ENCODE measurements at regions not wholly inside any gene's neighbourhood (a gene's known extent, or its start where the extent isn't known, plus 50 kb on each side); places are given as distances from the start of the nearest gene placed in this dataset.
"Not testable (repeated sequence)": the region's sequence is repeated elsewhere in the genome, so short reads cannot be mapped to it uniquely, and the experiment has no call there.

DNA sequence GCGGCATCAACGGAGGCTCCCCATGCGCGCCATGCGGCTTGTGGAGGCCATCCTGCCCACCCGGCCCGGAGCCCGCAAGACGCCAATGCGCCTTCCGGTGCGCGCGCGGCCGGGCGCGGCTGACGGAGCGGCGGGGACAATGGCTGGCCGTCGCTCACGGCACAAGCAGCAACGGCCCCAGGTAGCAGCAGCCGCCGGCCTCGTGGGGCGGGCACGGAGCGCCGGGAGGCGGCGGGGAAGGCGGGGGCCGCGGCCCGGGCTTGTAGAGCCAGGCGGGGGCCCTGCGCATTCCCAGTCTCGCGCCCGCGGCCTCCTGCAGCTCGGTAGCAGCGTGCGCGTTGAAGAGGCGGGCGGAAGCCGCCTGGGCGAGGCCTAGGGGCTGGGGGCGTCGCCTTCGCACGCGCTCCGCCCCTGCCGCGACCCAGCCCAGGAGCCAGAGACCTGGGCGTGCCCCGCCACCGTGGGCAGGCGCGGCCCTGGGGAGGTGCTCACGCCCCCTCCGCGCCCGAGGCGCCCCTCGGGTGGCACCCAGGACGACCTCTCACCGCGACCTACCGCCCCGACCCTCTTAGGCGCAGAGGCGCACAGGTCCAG is 207.1 kb upstream of the PRKX start:
- H3K4me1 ChIP-seq (ENCODE audit: control insufficient read depth, insufficient read depth, low read length); H3K4me3 ChIP-seq; H3K79me2 ChIP-seq (ENCODE audit: control insufficient read depth, insufficient read depth, low read length); BruUV-seq (replicated peaks); H3K9me3 ChIP-seq (replicated peaks; ENCODE audit: control insufficient read depth, insufficient read depth, low read length); H4K20me1 ChIP-seq (ENCODE audit: control insufficient read depth, insufficient read depth); DNase-seq (ENCODE audit: low read depth, low spot score); intact Hi-C loops (cut with micrococcal nuclease; ENCODE audit: unreplicated experiment); POLR2A ChIA-PET; SMC1A ChIA-PET (ENCODE audit: uncharacterized antibody, unreplicated experiment); H3K36me3 ChIP-seq (ENCODE audit: control insufficient read depth in 2 of 2, insufficient read depth in 2 of 2, low read length in 1 of 2); RAD21 ChIA-PET (ENCODE audit: unreplicated experiment); H2AFZ ChIP-seq (ENCODE audit: control insufficient read depth, low read depth, low read length); FAIRE-seq; H3K9ac ChIP-seq (ENCODE audit: control insufficient read depth, insufficient read depth, low read length); CTCF ChIA-PET; H3K27ac ChIP-seq (ENCODE audit: control insufficient read depth, insufficient read depth); H3K27me3 ChIP-seq (replicated peaks in 1 of 2; ENCODE audit: control insufficient read depth in 2 of 2, insufficient read depth in 2 of 2, low read length in 1 of 2); in situ Hi-C loops (cut with MboI); H3K4me2 ChIP-seq (ENCODE audit: control insufficient read depth, insufficient read depth): not testable (repeated sequence)
- WGBS (ENCODE audit: insufficient coverage, insufficient replicate concordance, low lambda C conversion rate, missing lambda C conversion rate) = no CpG with 5 or more reads among the region's 78 CpGs
- ATAC-seq = peak; percentile 97

DNA sequence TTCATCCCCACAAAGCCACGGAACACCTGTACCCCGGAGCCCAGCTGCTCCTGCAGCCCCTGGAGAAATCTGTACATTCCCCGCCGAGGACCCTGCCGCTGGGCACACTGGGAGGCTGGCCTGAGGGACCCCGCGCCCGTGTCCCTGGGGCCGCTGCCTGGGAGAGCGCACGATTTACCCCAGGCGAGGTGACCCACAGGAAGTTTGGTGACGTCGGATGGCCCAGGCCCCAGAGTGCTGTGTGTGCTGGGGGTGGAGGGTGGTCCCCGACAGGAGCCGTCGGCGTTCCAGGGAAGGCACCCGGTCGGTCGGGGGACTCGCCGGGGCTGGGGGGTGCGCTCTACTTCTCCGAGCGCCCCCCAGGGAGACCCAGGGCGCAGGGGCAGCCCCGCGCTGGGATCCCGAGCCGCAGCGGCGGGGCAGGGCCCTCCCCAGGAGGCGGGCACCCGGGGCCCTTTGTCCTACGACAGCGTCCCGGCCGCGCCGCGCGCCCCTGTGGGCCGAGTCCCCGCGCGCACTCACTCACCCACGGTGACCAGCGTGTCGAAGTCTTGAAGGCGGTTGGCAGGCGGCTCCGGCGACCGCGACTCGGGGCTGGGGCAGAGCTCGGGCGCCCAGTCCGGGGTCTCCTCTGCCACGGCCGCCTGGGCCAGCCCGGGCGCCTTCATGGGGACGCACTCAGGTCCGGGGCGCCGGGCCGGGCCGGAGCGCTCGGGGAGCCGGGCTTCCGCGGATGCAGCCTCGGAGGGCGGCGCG is 206.4 kb upstream of the PRKX start:
- WGBS (ENCODE audit: insufficient coverage, insufficient replicate concordance, low lambda C conversion rate, missing lambda C conversion rate) = no CpG with 5 or more reads among the region's 79 CpGs
- CTCF ChIA-PET = not testable (repeated sequence)

DNA sequence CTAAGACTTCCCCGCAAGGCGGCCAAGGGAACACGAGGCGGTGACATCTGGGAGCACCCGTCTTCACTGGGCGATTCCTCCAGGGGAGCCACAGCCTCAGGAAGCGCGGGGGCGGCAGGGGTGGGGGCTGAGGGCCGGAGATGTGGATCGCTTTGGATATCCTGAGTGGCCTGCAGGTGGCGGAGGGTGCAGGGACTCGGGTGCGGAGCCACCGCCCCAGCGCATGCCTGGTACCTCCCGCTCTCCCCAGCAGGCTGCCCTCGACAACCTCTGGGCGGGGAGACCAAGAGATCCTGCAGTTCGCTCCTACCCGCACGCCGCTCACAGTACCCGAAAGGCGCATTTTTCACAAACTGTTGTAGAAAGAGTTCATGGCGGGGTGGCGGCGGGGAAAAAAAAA is 201.4 kb upstream of the PRKX start:
- not testable (repeated sequence) for H3K27ac ChIP-seq (ENCODE audit: control insufficient read depth, insufficient read depth)

More for the DNA sequence above, 206.4 kb upstream of the PRKX start:
- H4K20me1 ChIP-seq (ENCODE audit: control insufficient read depth, insufficient read depth); H3K9ac ChIP-seq (ENCODE audit: control insufficient read depth, insufficient read depth, low read length); BruUV-seq (replicated peaks); POLR2A ChIA-PET; intact Hi-C loops (cut with micrococcal nuclease; ENCODE audit: unreplicated experiment); H2AFZ ChIP-seq (ENCODE audit: control insufficient read depth, low read depth, low read length); FAIRE-seq; H3K27ac ChIP-seq (ENCODE audit: control insufficient read depth, insufficient read depth); SMC1A ChIA-PET (ENCODE audit: uncharacterized antibody, unreplicated experiment); H3K4me1 ChIP-seq (ENCODE audit: control insufficient read depth, insufficient read depth, low read length); in situ Hi-C loops (cut with MboI); H3K9me3 ChIP-seq (replicated peaks; ENCODE audit: control insufficient read depth, insufficient read depth, low read length); H3K4me3 ChIP-seq; H3K27me3 ChIP-seq (replicated peaks in 1 of 2; ENCODE audit: control insufficient read depth in 2 of 2, insufficient read depth in 2 of 2, low read length in 1 of 2); RAD21 ChIA-PET (ENCODE audit: unreplicated experiment); DNase-seq (ENCODE audit: low read depth, low spot score); H3K4me2 ChIP-seq (ENCODE audit: control insufficient read depth, insufficient read depth); H3K79me2 ChIP-seq (ENCODE audit: control insufficient read depth, insufficient read depth, low read length); H3K36me3 ChIP-seq (ENCODE audit: control insufficient read depth in 2 of 2, insufficient read depth in 2 of 2, low read length in 1 of 2): not testable (repeated sequence)
- ATAC-seq = peak; percentile 64

GRCh38 chrX:3914059-3914458 is 200.6 kb upstream of the PRKX start:
- CTCF ChIA-PET; H3K79me2 ChIP-seq (ENCODE audit: control insufficient read depth, insufficient read depth, low read length); FAIRE-seq; H3K9me3 ChIP-seq (replicated peaks; ENCODE audit: control insufficient read depth, insufficient read depth, low read length); H3K36me3 ChIP-seq (ENCODE audit: control insufficient read depth in 2 of 2, insufficient read depth in 2 of 2, low read length in 1 of 2); H3K4me2 ChIP-seq (ENCODE audit: control insufficient read depth, insufficient read depth); RAD21 ChIA-PET (ENCODE audit: unreplicated experiment); H3K4me1 ChIP-seq (ENCODE audit: control insufficient read depth, insufficient read depth, low read length); H3K27ac ChIP-seq (ENCODE audit: control insufficient read depth, insufficient read depth); intact Hi-C loops (cut with micrococcal nuclease; ENCODE audit: unreplicated experiment); H3K9ac ChIP-seq (ENCODE audit: control insufficient read depth, insufficient read depth, low read length); H3K27me3 ChIP-seq (replicated peaks in 1 of 2; ENCODE audit: control insufficient read depth in 2 of 2, insufficient read depth in 2 of 2, low read length in 1 of 2); POLR2A ChIA-PET; H2AFZ ChIP-seq (ENCODE audit: control insufficient read depth, low read depth, low read length); ATAC-seq; H4K20me1 ChIP-seq (ENCODE audit: control insufficient read depth, insufficient read depth); SMC1A ChIA-PET (ENCODE audit: uncharacterized antibody, unreplicated experiment); in situ Hi-C loops (cut with MboI); DNase-seq (ENCODE audit: low read depth, low spot score); H3K4me3 ChIP-seq; BruUV-seq (replicated peaks): not testable (repeated sequence)
- no CpG with 5 or more reads among the region's 13 CpGs for WGBS (ENCODE audit: insufficient coverage, insufficient replicate concordance, low lambda C conversion rate, missing lambda C conversion rate)

More for the DNA sequence above, 201.4 kb upstream of the PRKX start:
- intact Hi-C loops (cut with micrococcal nuclease; ENCODE audit: unreplicated experiment); H3K36me3 ChIP-seq (ENCODE audit: control insufficient read depth in 2 of 2, insufficient read depth in 2 of 2, low read length in 1 of 2); SMC1A ChIA-PET (ENCODE audit: uncharacterized antibody, unreplicated experiment); H2AFZ ChIP-seq (ENCODE audit: control insufficient read depth, low read depth, low read length); H3K9ac ChIP-seq (ENCODE audit: control insufficient read depth, insufficient read depth, low read length); H3K4me2 ChIP-seq (ENCODE audit: control insufficient read depth, insufficient read depth); H4K20me1 ChIP-seq (ENCODE audit: control insufficient read depth, insufficient read depth); H3K4me1 ChIP-seq (ENCODE audit: control insufficient read depth, insufficient read depth, low read length); POLR2A ChIA-PET; CTCF ChIA-PET; H3K27me3 ChIP-seq (replicated peaks in 1 of 2; ENCODE audit: control insufficient read depth in 2 of 2, insufficient read depth in 2 of 2, low read length in 1 of 2); ATAC-seq; FAIRE-seq; H3K4me3 ChIP-seq; BruUV-seq (replicated peaks); in situ Hi-C loops (cut with MboI); H3K79me2 ChIP-seq (ENCODE audit: control insufficient read depth, insufficient read depth, low read length); H3K9me3 ChIP-seq (replicated peaks; ENCODE audit: control insufficient read depth, insufficient read depth, low read length); RAD21 ChIA-PET (ENCODE audit: unreplicated experiment); DNase-seq (ENCODE audit: low read depth, low spot score): not testable (repeated sequence)
- no CpG with 5 or more reads among the region's 28 CpGs for WGBS (ENCODE audit: insufficient coverage, insufficient replicate concordance, low lambda C conversion rate, missing lambda C conversion rate)

All from GM12878 (cell line).